Hepatocyte (in vitro differentiated cells): ENCODE measurements at regions not wholly inside any gene's neighbourhood (a gene's known extent, or its start where the extent isn't known, plus 50 kb on each side); places are given as distances from the start of the nearest gene placed in this dataset.

Experiments
- CTCF ChIP-seq: fragments of 200-600 bp; sonication (generic); IDR thresholded peaks from 2 replicates; pipeline ENCODE4 v1.5.1; 2016; ENCODE audit warnings: antibody characterized with exemption, mild to moderate bottlenecking; ENCODE audit not compliant: poor library complexity
- EZH2 ChIP-seq: fragments of 200-600 bp; sonication (generic); IDR thresholded peaks from 2 replicates; pipeline ENCODE4 v1.6.1; 2016; ENCODE audit warnings: antibody characterized with exemption, mild to moderate bottlenecking, borderline replicate concordance

DNA sequence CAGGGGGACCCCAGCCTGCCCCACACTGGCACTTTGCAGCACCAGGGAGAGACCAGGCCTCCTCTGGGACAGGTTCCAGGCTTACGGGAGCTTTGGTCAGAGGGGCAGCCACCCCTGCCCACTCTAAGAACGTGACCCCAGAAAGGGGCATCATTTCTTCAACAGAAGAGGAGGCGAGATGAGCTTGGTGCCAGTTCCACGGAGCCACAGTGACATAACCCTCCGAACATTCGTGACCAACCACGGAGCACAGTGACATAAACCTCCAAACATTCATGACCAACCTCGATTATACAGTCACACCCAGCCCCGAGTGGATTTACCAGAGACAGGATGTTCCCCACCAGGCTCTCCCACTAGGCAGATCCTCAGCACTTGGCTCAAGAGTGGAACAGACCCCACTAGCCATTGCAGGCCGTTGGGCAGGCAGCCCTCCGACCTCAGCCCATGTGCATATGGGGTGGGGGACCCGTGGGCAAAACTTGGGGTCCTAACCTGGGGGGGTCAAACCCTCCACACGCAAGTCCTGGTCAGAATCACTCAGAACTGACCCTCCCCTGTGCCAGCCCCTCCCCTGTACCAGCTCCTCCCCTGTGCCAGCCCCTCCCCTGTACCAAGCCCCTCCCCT is 112.9 kb downstream of the METRNL start:
- TF ChIP-seq EZH2 (no peak), CTCF (no peak)
